SK-N-SH (cell line): ENCODE measurements at regions not wholly inside any gene's neighbourhood (a gene's known extent, or its start where the extent isn't known, plus 50 kb on each side); places are given as distances from the start of the nearest gene placed in this dataset.

ENCODE experiments used
- JUND ChIP-seq: IDR thresholded peaks from 2 replicates; pipeline ENCODE4 v1.4.0; 2012
- POLR2AphosphoS5 ChIP-seq: IDR thresholded peaks from 2 replicates; pipeline ENCODE4 v1.6.1; 2012; ENCODE audit warnings: low read depth, low read length
- RAD21 ChIP-seq: IDR thresholded peaks from 2 replicates; pipeline ENCODE4 v1.6.1; 2012; ENCODE audit warnings: mild to moderate bottlenecking, low read length

DNA sequence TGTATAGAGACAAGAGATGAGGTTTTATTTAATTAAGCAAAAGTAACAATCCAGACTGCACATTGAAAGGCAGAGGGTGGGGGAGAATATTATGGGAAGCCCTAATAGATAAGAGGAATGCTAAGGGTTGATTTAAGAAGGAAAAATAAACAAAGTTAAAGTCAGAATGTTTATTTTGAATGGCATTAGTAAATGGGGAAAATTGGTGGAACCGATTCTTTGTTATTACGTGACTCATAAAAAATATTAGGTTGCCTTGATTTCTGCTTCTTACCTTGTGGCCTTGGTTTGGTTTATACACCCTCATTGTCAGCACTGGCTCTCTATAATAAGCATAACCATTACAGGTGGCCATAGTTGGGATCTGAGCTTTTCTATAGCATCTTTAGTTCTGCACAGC is 674.8 kb upstream of the CITED2 start:
- no peak for TF ChIP-seq JUND
- no peak for TF ChIP-seq RAD21
- TF ChIP-seq POLR2AphosphoS5: no peak
